LNCaP clone FGC (cell line): ENCODE measurements at regions not wholly inside any gene's neighbourhood (a gene's known extent, or its start where the extent isn't known, plus 50 kb on each side); places are given as distances from the start of the nearest gene placed in this dataset.

Experiments used
- DNase-seq: peaks from one replicate; pipeline ENCODE4 v3.0.0-alpha.2; 2011; ENCODE audit warnings: low read depth
- H3K4me3 ChIP-seq: 2 replicates; pipeline ENCODE4 v1.5.1; 2011; ENCODE audit warnings: mild to moderate bottlenecking, low read depth, low read length, control low read depth
- TF ChIP-seq, protein P1 (sequence below): IDR thresholded peaks from 2 replicates; pipeline ENCODE4 v1.5.1; 2012; ENCODE audit warnings: mild to moderate bottlenecking; ENCODE audit not compliant: control insufficient read depth, insufficient read depth; ENCODE audit errors: extremely low read depth

DNA sequence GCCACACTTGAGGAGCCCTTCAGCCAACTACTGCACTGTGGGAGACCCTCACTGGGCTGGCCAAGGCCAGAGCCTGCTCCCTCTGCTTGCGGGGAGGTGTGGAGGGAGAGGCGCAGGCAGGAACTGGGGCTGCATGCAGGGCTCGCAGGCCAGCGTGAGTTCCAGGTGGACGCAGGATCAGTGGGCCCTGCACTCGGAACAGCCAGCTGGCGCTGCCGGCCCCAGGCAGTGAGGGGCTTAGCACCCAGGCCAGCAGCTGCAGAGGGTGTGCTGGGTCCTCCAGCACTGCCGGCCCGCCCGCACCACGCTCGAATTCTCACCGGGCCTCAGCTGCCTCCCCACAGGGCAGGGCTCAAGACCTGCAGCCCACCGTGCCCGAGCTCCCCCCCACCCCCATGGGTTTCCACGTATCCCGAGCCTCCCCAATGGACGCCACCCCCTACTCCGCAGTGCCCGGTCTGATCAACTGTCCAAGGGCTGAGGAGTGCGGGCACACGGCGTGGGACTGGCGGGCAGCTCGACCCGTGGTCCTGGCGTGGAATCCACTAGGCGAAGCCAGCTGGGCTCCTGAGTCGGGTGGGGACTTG, 1293.8 kb upstream of the PCDH9 start:
- TF ChIP-seq, protein P1, sequence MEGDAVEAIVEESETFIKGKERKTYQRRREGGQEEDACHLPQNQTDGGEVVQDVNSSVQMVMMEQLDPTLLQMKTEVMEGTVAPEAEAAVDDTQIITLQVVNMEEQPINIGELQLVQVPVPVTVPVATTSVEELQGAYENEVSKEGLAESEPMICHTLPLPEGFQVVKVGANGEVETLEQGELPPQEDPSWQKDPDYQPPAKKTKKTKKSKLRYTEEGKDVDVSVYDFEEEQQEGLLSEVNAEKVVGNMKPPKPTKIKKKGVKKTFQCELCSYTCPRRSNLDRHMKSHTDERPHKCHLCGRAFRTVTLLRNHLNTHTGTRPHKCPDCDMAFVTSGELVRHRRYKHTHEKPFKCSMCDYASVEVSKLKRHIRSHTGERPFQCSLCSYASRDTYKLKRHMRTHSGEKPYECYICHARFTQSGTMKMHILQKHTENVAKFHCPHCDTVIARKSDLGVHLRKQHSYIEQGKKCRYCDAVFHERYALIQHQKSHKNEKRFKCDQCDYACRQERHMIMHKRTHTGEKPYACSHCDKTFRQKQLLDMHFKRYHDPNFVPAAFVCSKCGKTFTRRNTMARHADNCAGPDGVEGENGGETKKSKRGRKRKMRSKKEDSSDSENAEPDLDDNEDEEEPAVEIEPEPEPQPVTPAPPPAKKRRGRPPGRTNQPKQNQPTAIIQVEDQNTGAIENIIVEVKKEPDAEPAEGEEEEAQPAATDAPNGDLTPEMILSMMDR = no peak
- no peak overlapping the region for H3K4me3 ChIP-seq
- DNase-seq = no peak

DNA sequence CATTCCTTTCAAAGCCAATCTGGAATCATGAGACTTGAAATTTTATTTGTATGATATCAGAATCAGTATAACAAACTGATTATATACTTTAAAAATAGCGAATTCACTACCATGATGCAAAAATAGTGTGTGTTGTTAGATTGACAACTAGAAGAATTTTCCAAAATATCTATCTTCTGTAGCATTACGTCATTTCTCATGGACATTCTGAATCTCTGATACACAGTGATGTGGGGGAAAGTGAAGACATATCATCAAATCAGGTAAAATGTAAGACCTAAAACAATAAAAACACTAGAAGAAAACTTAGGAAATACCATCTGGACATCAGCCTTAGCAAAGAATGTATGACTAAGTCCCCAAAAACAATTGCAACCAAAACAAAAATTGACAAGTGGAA, 1292.0 kb upstream of the PCDH9 start:
- DNase-seq = no peak
- TF ChIP-seq, protein P1 = no peak
- H3K4me3 ChIP-seq = no peak overlapping the region

DNA sequence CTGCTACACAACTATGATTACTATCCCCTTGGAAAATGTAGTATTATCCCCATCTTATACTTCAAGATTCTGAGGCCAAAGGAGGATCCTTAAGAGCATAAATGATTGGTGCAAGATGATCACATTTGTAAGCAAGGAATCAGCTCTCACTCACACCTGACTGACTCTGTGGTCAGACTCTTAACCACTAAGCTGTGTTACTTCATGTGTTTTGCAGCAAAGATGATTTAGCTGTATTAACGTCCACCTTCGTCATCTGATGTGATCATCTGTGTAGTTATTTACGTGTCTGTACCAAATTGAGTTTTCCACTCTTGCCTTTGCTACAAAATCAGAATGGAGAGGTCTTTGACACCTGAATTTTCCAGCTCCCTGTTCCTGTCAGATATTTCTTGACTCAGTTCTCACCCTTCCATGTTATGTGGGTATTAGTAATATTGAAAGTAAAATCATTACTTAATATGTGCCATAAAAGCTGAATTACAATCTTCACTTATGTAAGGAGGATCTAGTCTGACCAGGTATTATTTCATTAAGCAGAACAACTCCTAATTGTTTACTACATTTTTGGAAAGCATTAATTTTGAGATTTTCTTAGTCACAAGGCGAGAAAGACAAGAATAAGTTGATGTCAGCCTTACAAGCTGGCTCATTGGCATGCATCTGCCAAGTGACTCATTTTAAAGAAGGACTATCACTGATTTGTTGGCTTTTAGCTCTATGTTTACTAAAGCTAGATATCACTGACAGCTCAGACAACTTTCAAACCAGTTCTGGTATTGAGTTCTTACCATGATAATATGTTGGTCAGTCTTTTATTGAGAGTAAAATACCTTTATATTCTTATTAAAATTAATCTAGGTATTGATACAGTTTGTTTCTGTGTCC, 1279.8 kb upstream of the PCDH9 start:
- TF ChIP-seq, protein P1 = no peak
- peak; percentile 7 for DNase-seq

DNA sequence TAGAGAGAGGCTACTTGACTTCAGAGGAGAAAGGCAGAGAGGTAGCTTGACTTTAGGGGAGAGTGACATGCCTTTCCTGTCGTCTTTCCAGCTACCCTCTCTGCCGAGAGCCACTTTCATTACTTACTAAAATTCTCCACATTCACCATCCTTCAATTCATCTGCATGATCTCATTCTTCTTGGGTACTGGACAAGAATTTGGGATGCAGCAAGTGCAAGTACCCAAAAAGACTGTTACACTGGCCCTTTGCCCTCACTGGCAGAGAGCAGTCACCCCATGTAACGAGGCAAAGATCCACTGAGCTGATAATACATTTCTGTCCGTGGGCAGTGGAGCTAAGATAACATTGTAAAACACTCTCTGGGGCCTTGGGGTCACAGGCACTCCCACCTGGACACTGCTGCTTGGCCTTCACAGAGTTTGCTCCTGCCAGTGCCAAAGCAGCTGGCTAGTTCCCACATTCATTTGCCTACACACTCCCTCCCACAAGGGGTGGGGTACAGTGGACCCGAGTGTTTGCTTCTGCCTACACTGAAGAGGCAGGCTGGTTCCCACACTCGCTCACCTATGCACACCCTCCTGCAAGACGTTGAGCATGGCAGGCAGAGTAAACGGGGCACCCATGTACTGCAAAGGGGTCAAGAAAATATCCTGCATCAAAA, 1276.9 kb upstream of the PCDH9 start:
- no peak for DNase-seq
- TF ChIP-seq, protein P1 = no peak
- H3K4me3 ChIP-seq = no peak overlapping the region

More for the DNA sequence above, 1279.8 kb upstream of the PCDH9 start:
- no peak overlapping the region for H3K4me3 ChIP-seq

DNA sequence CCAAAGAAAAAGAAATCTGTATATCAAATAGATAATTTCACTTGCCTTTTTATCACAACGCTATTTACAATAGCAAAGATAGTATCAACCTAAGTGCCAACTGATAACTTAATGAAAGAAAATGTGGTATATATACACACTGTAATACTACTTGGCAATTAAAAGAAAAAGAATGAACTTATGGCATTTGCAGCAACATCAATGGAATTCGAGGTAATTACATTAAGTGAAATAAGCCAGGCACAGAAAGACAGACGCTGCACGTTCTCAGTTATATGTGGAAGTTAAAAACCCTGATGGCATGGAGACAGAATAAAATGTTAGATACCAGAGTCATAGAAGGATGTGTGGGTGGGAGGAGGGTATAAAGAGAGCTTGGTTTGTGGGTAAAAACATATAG, 1260.5 kb upstream of the PCDH9 start:
- TF ChIP-seq, protein P1 = no peak
- no peak for DNase-seq
- no peak overlapping the region for H3K4me3 ChIP-seq

DNA sequence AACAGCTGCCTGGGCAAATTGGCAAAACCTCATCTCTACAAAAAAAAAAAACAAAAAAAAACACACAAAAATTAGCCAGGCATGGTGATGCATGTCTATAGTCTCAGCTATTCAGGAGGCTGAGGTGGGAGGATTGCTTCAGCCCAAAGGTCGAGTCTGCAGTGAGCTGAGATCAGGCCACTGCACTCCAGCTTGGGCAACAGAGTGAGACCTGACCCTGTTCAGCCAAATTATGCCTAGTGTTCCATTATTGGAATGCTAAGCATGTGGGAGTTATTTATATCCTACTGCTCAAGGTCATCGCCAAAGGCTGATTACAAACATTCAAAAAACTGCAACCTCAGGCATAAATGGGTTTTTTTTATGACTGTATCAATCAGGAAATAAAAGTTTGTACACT, 1251.0 kb upstream of the PCDH9 start:
- TF ChIP-seq, protein P1 = no peak
- no peak overlapping the region for H3K4me3 ChIP-seq
- DNase-seq = no peak
